Skeletal muscle cell (primary cell): ENCODE measurements at regions not wholly inside any gene's neighbourhood (a gene's known extent, or its start where the extent isn't known, plus 50 kb on each side); places are given as distances from the start of the nearest gene placed in this dataset.

ENCODE experiments used
- DNase-seq: peaks from one replicate; pipeline ENCODE4 v3.0.0-alpha.2; 2010; ENCODE audit warnings: low read depth
- H3K4me3 ChIP-seq: 2 replicates; pipeline ENCODE4 v1.5.1; 2011; ENCODE audit warnings: low read depth, mild to moderate bottlenecking, control low read depth, low read length, moderate library complexity

GRCh38 chr11:104564921-104565582, 333.2 kb downstream of the CASP12 start:
- H3K4me3 ChIP-seq: no peak overlapping the region
- no peak for DNase-seq

- DNase-seq: no peak
- no peak overlapping the region for H3K4me3 ChIP-seq
Measured at GRCh38 chr11:104556606-104557301, 341.5 kb downstream of the CASP12 start.

GRCh38 chr11:104549019-104549418, 349.2 kb downstream of the CASP12 start:
- no peak for DNase-seq
- H3K4me3 ChIP-seq: no peak overlapping the region

DNA sequence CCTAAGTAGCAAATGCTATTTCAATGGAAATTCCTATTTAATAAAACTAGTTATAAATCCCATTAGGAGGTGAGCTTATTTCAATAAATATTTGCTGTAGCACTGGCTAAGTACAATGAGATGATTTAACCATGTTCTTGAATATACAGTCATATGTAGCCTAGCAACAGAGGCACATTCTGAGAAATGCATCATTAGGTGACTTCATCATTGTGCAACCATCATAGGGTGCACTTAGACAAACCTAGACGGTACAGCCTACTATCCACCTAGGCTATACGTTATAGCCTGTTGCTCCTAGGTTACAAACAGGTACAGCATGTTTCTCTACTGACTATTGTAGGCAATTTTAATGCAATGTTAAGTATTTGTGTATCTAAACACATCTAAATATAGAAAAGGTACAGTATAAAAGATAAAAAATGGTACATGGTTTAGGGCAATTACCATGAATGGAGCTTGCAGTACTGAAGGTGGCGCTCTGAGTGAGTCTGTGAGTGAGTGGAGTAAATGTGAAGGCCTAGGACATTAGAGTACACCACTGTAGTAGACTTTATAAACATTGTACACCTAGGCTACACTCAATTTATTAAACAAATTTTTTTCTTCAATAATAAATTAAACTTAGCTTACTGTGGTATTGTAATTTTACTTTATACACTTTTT, 350.1 kb downstream of the CASP12 start:
- no peak overlapping the region for H3K4me3 ChIP-seq
- no peak for DNase-seq

GRCh38 chr11:104546501-104546900, 351.8 kb downstream of the CASP12 start:
- no peak for DNase-seq

GRCh38 chr11:104541701-104542100, 356.6 kb downstream of the CASP12 start:
- no peak overlapping the region for H3K4me3 ChIP-seq

More at GRCh38 chr11:104546501-104546900, 351.8 kb downstream of the CASP12 start:
- no peak overlapping the region for H3K4me3 ChIP-seq

DNA sequence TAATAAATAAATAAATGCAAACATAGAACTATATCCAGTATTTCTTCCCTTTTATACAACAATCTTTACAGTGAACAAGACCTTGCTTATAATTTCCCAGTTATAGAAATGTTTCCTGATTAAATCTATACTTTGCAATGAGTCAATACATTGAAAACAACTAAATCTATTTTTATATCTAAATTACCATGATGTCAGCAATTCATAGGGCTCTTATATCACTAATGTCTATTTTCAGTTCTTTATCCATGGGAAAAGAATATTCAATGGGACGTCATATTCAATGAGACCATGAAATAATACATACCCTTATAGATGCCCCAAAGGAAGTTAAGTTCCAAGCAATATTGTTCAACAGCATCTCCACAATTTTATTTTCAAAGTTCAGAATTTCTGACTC, 359.9 kb downstream of the CASP12 start:
- no peak overlapping the region for H3K4me3 ChIP-seq
- DNase-seq: no peak

More at GRCh38 chr11:104541701-104542100, 356.6 kb downstream of the CASP12 start:
- no peak for DNase-seq

DNA sequence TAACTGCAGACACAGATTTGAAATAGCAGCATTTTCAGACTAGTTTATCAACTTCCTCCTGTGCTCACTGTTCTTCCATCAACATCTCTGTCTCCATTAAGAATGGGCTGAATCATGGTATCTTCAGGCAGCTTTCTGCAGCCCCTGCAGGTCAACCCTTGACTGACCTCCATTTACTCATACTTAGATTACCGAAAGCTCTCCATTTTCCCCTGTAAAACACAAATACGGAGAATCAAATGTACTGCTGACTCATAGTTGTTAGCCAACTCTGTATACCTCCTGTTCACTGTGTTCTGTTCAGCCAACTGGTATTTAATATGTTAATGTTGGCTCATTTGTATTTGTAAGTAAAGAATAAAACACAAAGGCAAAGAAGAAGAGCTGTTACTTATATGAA, 364.0 kb downstream of the CASP12 start:
- no peak overlapping the region for H3K4me3 ChIP-seq
- DNase-seq: peak; percentile 78

GRCh38 chr11:104531894-104532293, 366.4 kb downstream of the CASP12 start:
- DNase-seq: no peak
- no peak overlapping the region for H3K4me3 ChIP-seq

- no peak overlapping the region for H3K4me3 ChIP-seq
- no peak for DNase-seq
Measured at GRCh38 chr11:104531075-104531474, 367.1 kb upstream of the PDGFD start.

GRCh38 chr11:104529906-104530305, 366.0 kb upstream of the PDGFD start:
- no peak overlapping the region for H3K4me3 ChIP-seq
- peak; percentile 22 for DNase-seq

GRCh38 chr11:104529213-104529612, 365.3 kb upstream of the PDGFD start:
- H3K4me3 ChIP-seq: no peak overlapping the region
- peak; percentile 51 for DNase-seq

GRCh38 chr11:104526006-104526405, 362.1 kb upstream of the PDGFD start:
- no peak overlapping the region for H3K4me3 ChIP-seq
- DNase-seq: no peak

GRCh38 chr11:104525416-104525815, 361.5 kb upstream of the PDGFD start:
- no peak overlapping the region for H3K4me3 ChIP-seq
- DNase-seq: no peak

DNA sequence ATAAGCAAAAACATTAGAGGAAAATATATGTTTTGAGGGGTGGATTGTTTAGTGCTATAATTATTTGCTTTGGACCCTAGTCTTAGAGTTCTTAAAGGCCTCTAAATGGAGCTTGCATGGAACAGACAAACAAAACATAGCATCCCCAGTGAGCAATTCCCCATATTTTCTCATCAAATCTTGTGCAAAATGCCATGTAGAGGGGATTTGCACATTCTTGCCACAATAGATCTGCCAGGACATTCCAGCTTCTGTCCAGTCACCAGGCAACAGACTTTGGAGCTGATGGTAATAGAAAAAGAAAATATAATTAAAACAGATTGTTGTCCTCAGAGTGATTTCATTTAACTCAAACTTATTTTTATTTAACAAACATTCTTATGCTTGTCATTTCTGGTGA, 360.3 kb upstream of the PDGFD start:
- H3K4me3 ChIP-seq: no peak overlapping the region
- no peak for DNase-seq

DNA sequence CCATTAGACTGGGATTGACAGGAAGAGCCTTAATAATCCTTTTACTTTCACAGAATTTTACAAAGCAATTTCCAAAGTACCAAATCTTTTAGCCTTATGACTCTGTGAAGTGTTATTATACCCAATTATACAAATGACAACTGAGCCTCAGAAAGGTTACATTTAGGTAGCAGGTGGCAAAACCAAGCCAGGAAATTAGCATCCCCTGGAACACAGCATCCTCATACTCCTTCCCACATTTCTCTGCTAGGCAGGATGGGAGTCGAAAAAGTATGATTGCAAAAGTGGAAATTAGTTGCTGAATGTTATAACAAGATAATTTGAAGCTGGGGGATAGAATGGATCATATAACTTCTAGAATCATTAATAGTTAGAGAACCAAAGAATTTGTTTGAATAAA, 359.7 kb upstream of the PDGFD start:
- H3K4me3 ChIP-seq: no peak overlapping the region
- DNase-seq: no peak

DNA sequence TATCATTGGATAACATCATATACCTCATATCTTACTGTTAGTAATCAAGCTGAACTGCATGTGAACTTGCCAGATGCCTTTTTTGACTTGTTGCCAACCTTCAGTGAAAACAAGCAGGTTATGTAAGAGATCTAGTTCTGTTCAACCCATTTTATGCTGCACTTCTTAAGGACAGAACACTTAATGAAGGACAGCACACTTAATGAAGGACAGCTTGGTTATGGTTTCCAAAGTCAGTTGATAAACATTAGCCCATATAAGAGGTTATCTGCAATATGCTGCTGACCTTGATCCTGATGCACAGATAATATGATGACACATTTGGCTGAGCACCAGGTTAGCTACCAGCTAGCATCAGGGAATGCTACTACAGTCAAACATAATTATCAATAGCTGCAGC, 358.7 kb upstream of the PDGFD start:
- no peak overlapping the region for H3K4me3 ChIP-seq
- DNase-seq: no peak

- no peak for DNase-seq
- H3K4me3 ChIP-seq: no peak overlapping the region
Measured at GRCh38 chr11:104522123-104522522, 358.2 kb upstream of the PDGFD start.

GRCh38 chr11:104510169-104510568, 346.2 kb upstream of the PDGFD start:
- no peak overlapping the region for H3K4me3 ChIP-seq
- no peak for DNase-seq

GRCh38 chr11:104490182-104490581, 326.2 kb upstream of the PDGFD start:
- H3K4me3 ChIP-seq: no peak overlapping the region
- no peak for DNase-seq

- H3K4me3 ChIP-seq: no peak overlapping the region
- DNase-seq: no peak
Measured at GRCh38 chr11:104488561-104488960, 324.6 kb upstream of the PDGFD start.
